B cell (primary cell): ENCODE measurements at regions not wholly inside any gene's neighbourhood (a gene's known extent, or its start where the extent isn't known, plus 50 kb on each side); places are given as distances from the start of the nearest gene placed in this dataset.

Experiments used
- ATAC-seq: fragments of 200-7000 bp; cut with Tn5 transposase; one replicate; pipeline ENCODE4 v1.10.0; 2021; ENCODE audit warnings: low read depth, mild to moderate bottlenecking, moderate number of reproducible peaks, moderate library complexity
- CTCF ChIA-PET: fragments of 350-600 bp; sonication (Branson Sonifier 250); formaldehyde crosslinking; loops from one replicate; lab custom pipeline; 2021; ENCODE audit warnings: antibody characterized with exemption, inconsistent platforms; lab: Charles Lee
- POLR2A ChIA-PET: fragments of 350-600 bp; sonication (Branson Sonifier 250); formaldehyde crosslinking; loops from one replicate; lab custom pipeline; 2021; ENCODE audit warnings: antibody characterized with exemption; lab: Charles Lee
- DNase-seq: peaks from one replicate; pipeline ENCODE4 v3.0.0; 2013
- H2AFZ ChIP-seq: 2 replicates; pipeline ENCODE4 v1.6.1; 2012; ENCODE audit warnings: mild to moderate bottlenecking, low read depth, low read length; ENCODE audit not compliant: insufficient read depth, poor library complexity, severe bottlenecking
- H3K27ac ChIP-seq, 2 donors: 1 replicate in 1 of 2; 2 replicates in 1 of 2; pipeline ENCODE4 v1.5.1; 2012 to 2013; ENCODE audit warnings: low read length in 2 of 2, mild to moderate bottlenecking in 2 of 2, moderate library complexity in 1 of 2
- H3K27me3 ChIP-seq, 4 experiments: fragments of 200-600 bp in 1 of 4; sonication (generic) in 1 of 4; replicated peaks in 1 of 4; 1 replicate in 2 of 4; 2 replicates in 2 of 4; pipeline versions ENCODE4 v1.6.1 to v1.7.0; 2013 to 2016; ENCODE audit warnings: low read length in 3 of 4, mild to moderate bottlenecking in 2 of 4, mixed read lengths in 1 of 4, moderate library complexity in 1 of 4; ENCODE audit not compliant: insufficient read depth in 4 of 4, control insufficient read depth in 3 of 4; ENCODE audit errors: control extremely low read depth in 1 of 4
- H3K36me3 ChIP-seq, 2 experiments: replicated peaks in 1 of 2; 1 replicate in 1 of 2; 2 replicates in 1 of 2; pipeline versions ENCODE4 v1.6.1 to v1.7.1; 2013; ENCODE audit warnings: low read length in 1 of 2; ENCODE audit not compliant: insufficient read depth in 2 of 2, control insufficient read depth in 1 of 2; ENCODE audit errors: control extremely low read depth in 1 of 2, extremely low read depth in 1 of 2
- H3K4me1 ChIP-seq, 2 donors: fragments of 200-600 bp in 1 of 2; sonication (generic) in 1 of 2; 1 replicate in 1 of 2; 2 replicates in 1 of 2; pipeline versions ENCODE4 v1.5.1 to v1.6.1; 2013 to 2017; ENCODE audit warnings: low read length in 2 of 2; ENCODE audit not compliant: control insufficient read depth in 2 of 2, insufficient read depth in 2 of 2
- H3K4me2 ChIP-seq: replicated peaks from 2 replicates; pipeline ENCODE3; 2012; ENCODE audit warnings: mild to moderate bottlenecking, low read depth, low read length; ENCODE audit not compliant: poor library complexity, severe bottlenecking
- H3K4me3 ChIP-seq, 5 experiments: fragments of 200-600 bp in 1 of 5; sonication (generic) in 1 of 5; 1 replicate in 3 of 5; 2 replicates in 2 of 5; pipeline versions ENCODE4 v1.5.1 to v1.7.0; 2011 to 2016; ENCODE audit warnings: low read length in 4 of 5, mild to moderate bottlenecking in 4 of 5, low read depth in 2 of 5, control low read depth in 1 of 5, moderate library complexity in 1 of 5; ENCODE audit not compliant: insufficient read depth in 1 of 5; ENCODE audit errors: control extremely low read depth in 1 of 5, extremely low read depth in 1 of 5
- H3K79me2 ChIP-seq: fragments of 200-600 bp; sonication (generic); one replicate; pipeline ENCODE4 v1.6.0; 2016; ENCODE audit warnings: low read length; ENCODE audit not compliant: control insufficient read depth, insufficient read depth
- H3K9ac ChIP-seq: fragments of 200-600 bp; sonication (generic); 2 replicates; pipeline ENCODE4 v1.6.1; 2017; ENCODE audit warnings: mild to moderate bottlenecking, low read length, moderate library complexity
- H3K9me3 ChIP-seq, 3 donors: one replicate each; pipeline versions ENCODE4 v1.6.1 to v1.7.1; 2013; ENCODE audit warnings: low read length in 2 of 3; ENCODE audit not compliant: control insufficient read depth in 2 of 3, insufficient read depth in 1 of 3; ENCODE audit errors: control extremely low read depth in 1 of 3
- H4K20me1 ChIP-seq: 2 replicates; pipeline ENCODE4 v1.6.0; 2012; ENCODE audit warnings: mild to moderate bottlenecking, low read length; ENCODE audit not compliant: insufficient read depth, control insufficient read depth, poor library complexity, severe bottlenecking
- H3K27ac Mint-ChIP-seq: one replicate; pipeline ENCODE4 v1.8.0; 2021; ENCODE audit warnings: mixed read lengths
- H3K27me3 Mint-ChIP-seq: one replicate; pipeline ENCODE4 v1.8.0; 2021; ENCODE audit warnings: mixed read lengths
- H3K4me1 Mint-ChIP-seq: one replicate; pipeline ENCODE4 v1.8.0; 2021; ENCODE audit warnings: mixed read lengths
- H3K4me3 Mint-ChIP-seq: one replicate; pipeline ENCODE4 v1.8.0; 2021; ENCODE audit warnings: mixed read lengths
- H3K9me3 Mint-ChIP-seq: one replicate; pipeline ENCODE4 v1.8.0; 2022; ENCODE audit warnings: mixed read lengths; ENCODE audit not compliant: insufficient read depth
- CTCF ChIP-seq: fragments of 200-600 bp; IDR thresholded peaks from one replicate; pipeline ENCODE4 v1.8.0; 2022; ENCODE audit warnings: antibody characterized with exemption, mild to moderate bottlenecking
- EZH2 ChIP-seq: IDR thresholded peaks from 2 replicates; pipeline ENCODE4 v1.6.1; 2012; ENCODE audit warnings: borderline replicate concordance, low read depth, mild to moderate bottlenecking, moderate library complexity, low read length; ENCODE audit not compliant: insufficient read depth, poor library complexity, severe bottlenecking
- WGBS: methylation state at CpG from one replicate; pipeline ENCODE4 v1.1.5; 2013; ENCODE audit warnings: missing lambda C conversion rate; ENCODE audit not compliant: insufficient coverage; 5-methylcytosine and 5-hydroxymethylcytosine counted together
- intact Hi-C: fragments of 100-400 bp; cut with micrococcal nuclease; formaldehyde crosslinking; loops from one replicate; pipeline ENCODE4 v1.10.0; 2022

GRCh38 chr2:176633754-176634153 lies 364.5 kb downstream of the MTX2 start:
- 86% methylated on average over 1 of the region's 2 CpGs for WGBS
- Histone ChIP-seq H4K20me1 (no peaks in the 10 kb centered on the region), H3K27ac (no peak overlapping the region), H3K4me2 (no peak overlapping the region), H3K4me1 (peaks cover 11 to 12% of the 10 kb centered on the region in 2 donors), H3K4me3 (no peak overlapping the region), H3K9me3 (no peaks in the 10 kb centered on the region), H3K79me2 (no peaks in the 10 kb centered on the region), H3K36me3 (no peaks in the 10 kb centered on the region), H3K9ac (no peak overlapping the region), H2AFZ (no peak overlapping the region), H3K27me3 (peaks cover 0 to 29% (median 26%) of the 10 kb centered on the region in 4 experiments)
- POLR2A ChIA-PET = no interaction called here
- H3K27ac Mint-ChIP-seq = no peak overlapping the region
- intact Hi-C loops = no loop called here
- TF ChIP-seq EZH2 = no peak
- no peak for TF ChIP-seq CTCF
- CTCF ChIA-PET = interaction anchor here (0.7 kb wide), 1 partner anchor 10 kb away, joined by 3 read pairs; no protein-coding TSS in a partner anchor
- ATAC-seq (no peak), DNase-seq (no peak)
- H3K4me3 Mint-ChIP-seq = no peak overlapping the region
- H3K4me1 Mint-ChIP-seq = peaks cover 8% of the 10 kb centered on the region
- H3K9me3 Mint-ChIP-seq = no peaks in the 10 kb centered on the region
- H3K27me3 Mint-ChIP-seq = peaks cover 43% of the 10 kb centered on the region

GRCh38 chr2:176636401-176636800 lies 367.2 kb downstream of the MTX2 start:
- WGBS = 100% methylated on average over 1 of the region's 3 CpGs
- intact Hi-C loops = loop anchor here (5.0 kb wide), 1 partner anchor 949 kb away; no protein-coding TSS in a partner anchor

More at GRCh38 chr2:176636401-176636800, 367.2 kb downstream of the MTX2 start:
- CTCF ChIA-PET = interaction anchor here (0.8 to 4.6 kb wide), 5 partner anchors 15 to 510 kb away, joined by 3 to 19 read pairs (median 17); no protein-coding TSS in a partner anchor
- H3K27me3 ChIP-seq = peaks cover 0 to 46% (median 34%) of the 10 kb centered on the region in 4 experiments
- Mint-ChIP-seq H3K4me1 (peaks cover 8% of the 10 kb centered on the region), H3K27ac (no peak overlapping the region), H3K27me3 (peaks cover 63% of the 10 kb centered on the region), H3K4me3 (no peak overlapping the region), H3K9me3 (no peaks in the 10 kb centered on the region)
- no peak overlapping the region for H3K27ac ChIP-seq
- TF ChIP-seq CTCF (no peak), EZH2 (no peak)
- no peak overlapping the region for H3K4me2 ChIP-seq
- no peaks in the 10 kb centered on the region for H3K9me3 ChIP-seq
- no peaks in the 10 kb centered on the region for H3K79me2 ChIP-seq
- no peak for ATAC-seq
- no peaks in the 10 kb centered on the region for H3K36me3 ChIP-seq
- no peak for DNase-seq
- no peak overlapping the region for H2AFZ ChIP-seq
- no peaks in the 10 kb centered on the region for H4K20me1 ChIP-seq
- POLR2A ChIA-PET = no interaction called here
- H3K4me1 ChIP-seq = peaks cover 11 to 12% of the 10 kb centered on the region in 2 donors
- no peak overlapping the region for H3K9ac ChIP-seq
- H3K4me3 ChIP-seq = no peak overlapping the region
